GM18520 (cell line): ENCODE measurements at regions not wholly inside any gene's neighbourhood (a gene's known extent, or its start where the extent isn't known, plus 50 kb on each side); places are given as distances from the start of the nearest gene placed in this dataset.
"Not testable (repeated sequence)": the region's sequence is repeated elsewhere in the genome, so short reads cannot be mapped to it uniquely, and the experiment has no call there.

Experiments
- ATAC-seq: cut with Tn5 transposase; IDR thresholded peaks from one replicate; pipeline ENCODE4 v1.9.1; 2021; ENCODE audit not compliant: unreplicated experiment

GRCh38 chr6:130708338-130708737 is 118.9 kb upstream of the SMLR1 start:
- no peak for ATAC-seq

GRCh38 chr6:130711641-130712040 is 115.6 kb upstream of the SMLR1 start:
- not testable (repeated sequence) for ATAC-seq

GRCh38 chr6:130713144-130713543 is 114.1 kb upstream of the SMLR1 start:
- no peak for ATAC-seq

GRCh38 chr6:130715058-130715457 is 112.1 kb upstream of the SMLR1 start:
- ATAC-seq, result no peak

GRCh38 chr6:130716466-130716865 is 110.7 kb upstream of the SMLR1 start:
- no peak for ATAC-seq

- no peak for ATAC-seq
Observed at GRCh38 chr6:130717657-130718056, 109.5 kb upstream of the SMLR1 start.

GRCh38 chr6:130720076-130720715 is 107.0 kb upstream of the SMLR1 start:
- no peak for ATAC-seq

- no peak for ATAC-seq
Observed at GRCh38 chr6:130724089-130724488, 103.1 kb upstream of the SMLR1 start.

- no peak for ATAC-seq
Observed at GRCh38 chr6:130725551-130725950, 101.7 kb upstream of the SMLR1 start.

- not testable (repeated sequence) for ATAC-seq
Observed at GRCh38 chr6:130728064-130728463, 99.1 kb upstream of the SMLR1 start.

GRCh38 chr6:130730600-130730999 is 96.6 kb upstream of the SMLR1 start:
- no peak for ATAC-seq

GRCh38 chr6:130734161-130734560 is 93.0 kb upstream of the SMLR1 start:
- ATAC-seq, result no peak

- no peak for ATAC-seq
Observed at GRCh38 chr6:130740308-130740707, 86.9 kb upstream of the SMLR1 start.

GRCh38 chr6:130742131-130742681 is 85.0 kb upstream of the SMLR1 start:
- ATAC-seq, result no peak

GRCh38 chr6:130743175-130743574 is 84.0 kb upstream of the SMLR1 start:
- no peak for ATAC-seq

- ATAC-seq, result no peak
Observed at GRCh38 chr6:130744576-130745366, 82.4 kb upstream of the SMLR1 start.

GRCh38 chr6:130748041-130748440 is 79.2 kb upstream of the SMLR1 start:
- no peak for ATAC-seq

GRCh38 chr6:130749402-130749801 is 77.8 kb upstream of the SMLR1 start:
- ATAC-seq, result no peak

GRCh38 chr6:130752267-130752666 is 74.9 kb upstream of the SMLR1 start:
- ATAC-seq, result no peak

- no peak for ATAC-seq
Observed at GRCh38 chr6:130754786-130755367, 72.3 kb upstream of the SMLR1 start.

GRCh38 chr6:130755368-130756034 is 71.7 kb upstream of the SMLR1 start:
- no peak for ATAC-seq
